ENCODE measurements at regions not wholly inside any gene's neighbourhood (a gene's known extent, or its start where the extent isn't known, plus 50 kb on each side); places are given as distances from the start of the nearest gene placed in this dataset. TPM values are rescaled to one million over a fixed set of nuclear protein-coding genes. Genes with fewer than 3 reads are reported as not detected.

- CTCF ChIA-PET = no interaction called here
Observed at GRCh38 chr5:103617913-103618312, 55.3 kb upstream of the NUDT12 start.

GRCh38 chr5:103617090-103617489, 54.5 kb upstream of the NUDT12 start:
- no peak for TF ChIP-seq CTCF (IDR thresholded peaks at IDR 0.05; ENCODE audit: low read depth, low read length)
- Histone ChIP-seq H3K9me3 (ENCODE audit: control insufficient read depth, insufficient read depth, low read length) (no peaks in the 10 kb centered on the region), H3K27me3 (ENCODE audit: control insufficient read depth, insufficient read depth, low read length) (peaks cover 5% of the 10 kb centered on the region), H3K27ac (ENCODE audit: low read depth, low read length) (no peak overlapping the region), H3K4me3 (ENCODE audit: low read depth, low read length) (no peak overlapping the region)
- ChIA-PET POLR2A (no interaction called here), CTCF (no interaction called here)
- no peak for DNase-seq (ENCODE audit: low read depth, low spot score)

More at GRCh38 chr5:103617913-103618312, 55.3 kb upstream of the NUDT12 start:
- Histone ChIP-seq H3K27ac (ENCODE audit: low read depth, low read length) (no peak overlapping the region), H3K9me3 (ENCODE audit: control insufficient read depth, insufficient read depth, low read length) (no peaks in the 10 kb centered on the region), H3K27me3 (ENCODE audit: control insufficient read depth, insufficient read depth, low read length) (peaks cover 5% of the 10 kb centered on the region), H3K4me3 (ENCODE audit: low read depth, low read length) (no peak overlapping the region)
- no peak for TF ChIP-seq CTCF (IDR thresholded peaks at IDR 0.05; ENCODE audit: low read depth, low read length)
- no peak for DNase-seq (ENCODE audit: low read depth, low spot score)
- POLR2A ChIA-PET = no interaction called here

- POLR2A ChIA-PET = no interaction called here
- CTCF ChIA-PET = no interaction called here
- no peak overlapping the region for H3K27ac ChIP-seq (ENCODE audit: low read depth, low read length)
- no peak for TF ChIP-seq CTCF (IDR thresholded peaks at IDR 0.05; ENCODE audit: low read depth, low read length)
- no peak overlapping the region for H3K4me3 ChIP-seq (ENCODE audit: low read depth, low read length)
- H3K27me3 ChIP-seq (ENCODE audit: control insufficient read depth, insufficient read depth, low read length) = no peaks in the 10 kb centered on the region
- DNase-seq (ENCODE audit: low read depth, low spot score) = no peak
- H3K9me3 ChIP-seq (ENCODE audit: control insufficient read depth, insufficient read depth, low read length) = no peaks in the 10 kb centered on the region
Observed at GRCh38 chr5:103612545-103612944, 50.0 kb upstream of the NUDT12 start.

Small RNAs in the stretch of these regions (small RNA-seq; reads per million reads assigned to genes)
- gene PSMC1P5 (ENCODE audit: insufficient read length, low read depth) (not detected), gene RF00322 (ENCODE audit: insufficient read length, low read depth) (not detected), gene RN7SL255P (ENCODE audit: insufficient read length, low read depth) (not detected), gene RNA5SP189 (ENCODE audit: insufficient read length, low read depth) (not detected), gene RNU1-140P (ENCODE audit: insufficient read length, low read depth) (not detected), gene RNU6-334P (ENCODE audit: insufficient read length, low read depth) (not detected)
